HG02571 (cell line): ENCODE measurements at regions not wholly inside any gene's neighbourhood (a gene's known extent, or its start where the extent isn't known, plus 50 kb on each side); places are given as distances from the start of the nearest gene placed in this dataset.
"Not testable (repeated sequence)": the region's sequence is repeated elsewhere in the genome, so short reads cannot be mapped to it uniquely, and the experiment has no call there.

ENCODE experiments used
- ATAC-seq: cut with Tn5 transposase; IDR thresholded peaks from one replicate; pipeline ENCODE4 v1.9.1; 2021; ENCODE audit warnings: mild to moderate bottlenecking, moderate library complexity; ENCODE audit not compliant: unreplicated experiment

GRCh38 chr3:163582967-163583366 is 1495.3 kb downstream of the SI start:
- no peak for ATAC-seq

DNA sequence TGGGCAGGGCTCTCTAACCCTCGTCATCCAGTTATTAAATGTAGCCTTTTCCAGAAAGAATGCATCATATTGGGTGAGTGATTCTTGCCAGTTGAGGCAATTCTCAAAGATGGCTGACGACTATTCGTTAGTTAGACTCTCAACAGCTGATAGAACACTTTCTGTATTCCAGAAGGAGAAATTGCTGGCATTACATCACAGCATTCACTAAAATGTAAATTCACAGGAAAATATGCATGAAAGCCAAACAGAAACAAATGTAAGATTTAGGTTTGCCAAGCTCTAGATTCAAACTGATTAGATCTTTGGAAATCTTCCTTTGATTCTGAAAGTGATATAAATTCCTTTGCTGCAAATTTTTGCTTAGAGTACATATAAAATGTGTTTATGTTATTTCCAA is 1501.0 kb downstream of the SI start:
- no peak for ATAC-seq

GRCh38 chr3:163576314-163576713 is 1502.0 kb downstream of the SI start:
- no peak for ATAC-seq

- no peak for ATAC-seq
Observed at GRCh38 chr3:163573324-163573723, 1505.0 kb downstream of the SI start.

DNA sequence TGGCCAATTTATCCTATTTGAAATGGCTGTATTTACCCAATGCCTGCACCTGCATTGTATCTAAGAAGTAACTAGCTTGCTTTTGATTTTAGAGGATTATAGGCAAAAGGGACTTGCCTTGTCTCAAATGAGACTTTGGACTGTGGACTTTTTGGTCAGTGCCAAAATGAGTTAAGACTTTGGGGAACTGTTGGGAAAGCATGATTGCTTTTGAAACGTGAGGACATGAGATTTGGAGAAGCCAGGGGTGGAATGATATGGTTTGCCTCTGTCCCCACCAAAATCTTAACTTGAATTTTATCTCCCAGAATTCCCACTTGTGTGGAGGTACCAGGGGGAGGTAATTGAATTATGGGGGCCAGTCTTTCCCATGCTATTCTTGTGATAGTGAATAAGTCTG is 1505.4 kb downstream of the SI start:
- no peak for ATAC-seq

GRCh38 chr3:163563485-163563884 is 1514.8 kb downstream of the SI start:
- ATAC-seq: no peak

- no peak for ATAC-seq
Observed at GRCh38 chr3:163562625-163563024, 1515.7 kb downstream of the SI start.

DNA sequence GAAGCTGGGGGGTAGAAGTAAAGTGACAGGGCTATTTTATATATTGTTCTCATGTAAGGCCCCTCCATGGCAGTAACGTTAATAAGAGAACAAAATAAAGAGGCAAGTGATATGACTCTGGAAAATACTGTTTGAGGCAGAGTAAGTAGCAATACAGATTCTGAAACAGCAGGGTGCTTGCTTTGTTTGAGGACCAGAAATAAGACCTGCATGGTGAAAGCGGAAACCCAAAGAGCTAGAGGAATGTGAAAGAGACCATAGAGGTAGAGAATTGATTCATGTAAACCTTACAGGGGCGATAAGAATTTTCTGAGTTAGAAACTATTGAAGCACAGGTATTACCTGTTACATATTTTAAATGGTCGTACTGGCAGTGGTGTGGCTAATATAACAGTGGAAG is 1517.1 kb downstream of the SI start:
- no peak for ATAC-seq

DNA sequence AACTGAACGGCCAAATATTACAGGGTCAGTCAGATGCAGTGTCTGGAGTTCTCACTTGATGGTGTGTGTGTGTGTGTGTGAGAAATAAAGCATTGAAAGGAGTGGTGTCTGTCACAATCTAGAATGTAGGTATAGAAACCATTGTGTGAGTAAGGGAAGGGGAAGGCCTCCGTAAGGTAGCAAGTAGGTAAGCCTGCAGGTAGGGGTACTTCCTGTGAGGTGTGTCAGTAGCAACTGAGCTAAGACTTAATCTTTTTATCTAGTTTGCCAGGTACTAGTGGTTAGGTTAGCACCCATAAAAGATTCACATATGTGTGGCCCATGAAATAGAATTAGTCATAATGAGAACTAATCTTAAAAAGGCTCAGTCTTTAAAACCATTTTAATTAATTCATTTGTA is 1517.8 kb downstream of the SI start:
- no peak for ATAC-seq

- ATAC-seq: no peak
Observed at GRCh38 chr3:163556813-163557523, 1521.3 kb downstream of the SI start.

DNA sequence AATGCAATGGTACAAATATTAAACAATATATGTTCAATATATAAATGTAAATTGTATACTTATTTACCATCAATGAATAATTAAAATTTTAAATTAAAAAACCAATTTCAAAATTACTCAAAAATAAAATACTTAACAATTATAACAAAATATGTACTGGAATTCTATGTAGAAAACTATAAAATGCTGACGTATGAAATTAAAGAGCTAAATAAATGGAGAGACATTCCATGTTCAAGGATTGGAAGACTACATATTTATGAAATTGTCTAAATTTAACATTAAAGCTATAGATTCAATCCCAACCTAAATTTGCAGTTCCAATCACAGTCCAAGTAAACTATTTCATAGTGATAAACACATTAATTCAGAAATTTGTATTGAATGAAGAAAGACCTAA is 1522.4 kb downstream of the SI start:
- no peak for ATAC-seq

GRCh38 chr3:163552659-163552966 is 1525.7 kb downstream of the SI start:
- ATAC-seq: no peak

GRCh38 chr3:163551915-163552658 is 1526.2 kb downstream of the SI start:
- ATAC-seq: not testable (repeated sequence)

GRCh38 chr3:163548015-163548414 is 1530.3 kb downstream of the SI start:
- no peak for ATAC-seq

- no peak for ATAC-seq
Observed at GRCh38 chr3:163547014-163547685, 1531.1 kb downstream of the SI start.

DNA sequence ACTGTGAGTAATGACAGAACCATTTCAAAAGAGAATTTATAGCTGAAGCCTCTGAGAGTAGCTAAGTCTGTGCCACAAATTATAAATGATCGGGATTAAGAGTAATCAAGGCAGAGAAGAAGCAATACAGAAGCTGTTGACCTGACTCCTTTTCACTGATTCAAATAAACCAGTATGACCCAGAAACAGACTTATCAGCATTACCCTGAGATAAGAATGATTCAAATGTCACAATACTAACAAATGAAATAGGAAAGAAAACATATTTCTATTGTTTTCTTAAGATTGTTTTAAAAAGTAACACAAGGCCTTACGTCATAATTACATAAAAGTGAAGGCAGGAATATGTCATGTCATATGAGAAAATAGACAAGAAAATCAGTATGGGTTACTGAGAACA is 1534.6 kb downstream of the SI start:
- no peak for ATAC-seq

GRCh38 chr3:163541629-163542028 is 1536.7 kb downstream of the SI start:
- no peak for ATAC-seq

- no peak for ATAC-seq
Observed at GRCh38 chr3:163538387-163538786, 1539.9 kb downstream of the SI start.

DNA sequence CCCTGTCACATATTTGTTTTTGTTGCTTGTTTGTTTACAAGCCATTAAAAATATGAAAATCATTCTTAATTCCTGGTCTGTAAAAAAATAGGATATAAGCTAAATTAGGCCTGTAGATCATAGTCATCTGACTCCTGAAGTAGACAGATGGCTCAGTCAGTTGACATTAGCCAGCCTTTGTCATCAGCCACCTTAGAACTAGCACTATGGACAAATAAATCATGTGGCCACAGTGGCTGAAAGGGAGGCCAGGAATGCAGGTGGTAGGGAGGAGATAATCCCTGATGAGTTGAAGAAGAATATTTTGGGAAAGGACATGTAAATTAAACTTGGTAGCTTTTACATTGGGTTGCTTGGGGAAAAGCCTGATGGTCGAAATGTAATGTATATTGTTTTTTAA is 1544.9 kb downstream of the SI start:
- ATAC-seq: no peak

GRCh38 chr3:163523375-163523774 is 1554.9 kb downstream of the SI start:
- no peak for ATAC-seq

DNA sequence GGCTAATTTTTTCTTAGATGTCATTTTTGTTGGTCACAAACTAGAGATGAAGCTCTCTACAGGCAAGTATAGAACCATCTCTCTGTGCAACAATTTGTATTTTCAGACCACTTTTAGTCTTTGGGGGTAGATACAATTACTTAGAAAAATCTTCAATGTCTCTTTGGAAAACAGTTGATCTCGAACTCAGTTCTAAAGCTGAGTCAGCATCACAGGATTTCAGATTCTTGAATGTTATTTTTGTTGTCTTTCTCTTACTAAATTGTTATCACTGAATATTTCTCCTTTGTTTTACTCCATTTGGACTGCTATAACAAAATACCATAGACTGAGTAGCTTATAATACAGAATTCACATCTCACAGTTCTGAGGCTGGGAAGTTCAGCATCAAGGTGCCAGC is 1557.0 kb downstream of the SI start:
- no peak for ATAC-seq

- ATAC-seq: no peak
Observed at GRCh38 chr3:163518065-163518464, 1560.2 kb downstream of the SI start.
